ENCODE measurements at regions not wholly inside any gene's neighbourhood (a gene's known extent, or its start where the extent isn't known, plus 50 kb on each side); places are given as distances from the start of the nearest gene placed in this dataset.

DNA sequence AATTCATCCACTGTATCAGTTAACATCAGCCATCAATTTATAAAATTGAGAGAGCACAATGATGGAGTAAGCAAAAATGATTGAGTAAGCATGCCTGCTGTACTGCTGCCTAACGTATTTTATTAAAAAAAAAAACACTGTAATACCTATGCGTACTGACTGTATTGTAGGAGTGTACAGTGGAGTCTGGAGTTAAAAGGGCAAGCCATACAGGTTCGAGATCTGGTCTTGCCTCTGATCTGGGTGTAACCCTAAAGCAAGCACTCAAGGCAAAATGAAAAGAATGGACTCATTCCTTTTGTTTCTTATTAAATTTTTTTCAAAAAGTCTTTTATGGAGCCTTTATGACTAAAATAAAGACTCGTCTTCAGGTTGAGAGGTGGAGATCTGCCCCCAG, 894.2 kb upstream of the INTU start:
- ATAC-seq (ENCODE audit: low FRiP score) (no peak), DNase-seq (ENCODE audit: low spot score) (no peak)
- TF ChIP-seq, protein P1, sequence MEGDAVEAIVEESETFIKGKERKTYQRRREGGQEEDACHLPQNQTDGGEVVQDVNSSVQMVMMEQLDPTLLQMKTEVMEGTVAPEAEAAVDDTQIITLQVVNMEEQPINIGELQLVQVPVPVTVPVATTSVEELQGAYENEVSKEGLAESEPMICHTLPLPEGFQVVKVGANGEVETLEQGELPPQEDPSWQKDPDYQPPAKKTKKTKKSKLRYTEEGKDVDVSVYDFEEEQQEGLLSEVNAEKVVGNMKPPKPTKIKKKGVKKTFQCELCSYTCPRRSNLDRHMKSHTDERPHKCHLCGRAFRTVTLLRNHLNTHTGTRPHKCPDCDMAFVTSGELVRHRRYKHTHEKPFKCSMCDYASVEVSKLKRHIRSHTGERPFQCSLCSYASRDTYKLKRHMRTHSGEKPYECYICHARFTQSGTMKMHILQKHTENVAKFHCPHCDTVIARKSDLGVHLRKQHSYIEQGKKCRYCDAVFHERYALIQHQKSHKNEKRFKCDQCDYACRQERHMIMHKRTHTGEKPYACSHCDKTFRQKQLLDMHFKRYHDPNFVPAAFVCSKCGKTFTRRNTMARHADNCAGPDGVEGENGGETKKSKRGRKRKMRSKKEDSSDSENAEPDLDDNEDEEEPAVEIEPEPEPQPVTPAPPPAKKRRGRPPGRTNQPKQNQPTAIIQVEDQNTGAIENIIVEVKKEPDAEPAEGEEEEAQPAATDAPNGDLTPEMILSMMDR (IDR thresholded peaks at IDR 0.05), result no peak

DNA sequence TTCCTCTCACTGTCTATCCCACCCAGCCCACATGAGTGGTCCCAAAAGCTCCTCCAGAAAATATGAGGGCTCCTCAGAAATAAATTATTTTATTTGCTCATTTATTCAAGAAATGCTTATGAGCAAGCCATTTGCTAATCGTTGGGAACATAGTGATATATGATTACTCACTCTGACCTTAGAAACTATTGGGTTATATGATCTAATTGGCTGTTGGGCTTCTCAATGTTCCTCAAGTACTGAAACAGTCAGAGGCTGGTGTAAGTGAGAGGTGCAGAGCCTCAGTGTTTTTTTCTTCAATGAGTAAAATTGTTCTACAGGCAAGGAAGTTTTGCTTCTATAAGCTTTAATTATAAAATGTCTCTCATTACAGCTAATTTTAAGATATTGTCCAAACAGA, 893.8 kb upstream of the INTU start:
- ATAC-seq (ENCODE audit: low FRiP score) (no peak), DNase-seq (ENCODE audit: low spot score) (no peak)
- TF ChIP-seq, protein P1 (IDR thresholded peaks at IDR 0.05), result no peak

DNA sequence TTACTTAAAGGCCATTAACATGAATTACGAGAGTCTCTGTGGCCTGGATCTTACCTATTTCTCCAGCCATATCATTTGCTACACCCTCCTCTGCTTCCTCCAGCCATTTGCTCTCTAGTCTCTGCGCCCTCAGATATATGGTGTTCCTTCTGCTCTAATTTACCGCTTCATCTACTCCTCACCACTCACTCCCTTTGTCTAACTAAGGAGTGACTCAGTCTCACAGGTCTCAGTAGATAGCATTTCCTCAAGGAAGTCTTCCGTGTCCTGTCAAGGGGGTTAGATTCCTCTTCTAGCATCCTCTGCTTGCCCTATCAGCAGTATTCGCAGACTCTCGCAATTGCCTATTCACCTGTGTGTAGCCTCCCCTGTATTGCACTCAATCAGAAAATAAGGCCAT, 892.1 kb upstream of the INTU start:
- DNase-seq (ENCODE audit: low spot score) (no peak), ATAC-seq (ENCODE audit: low FRiP score) (no peak)
- TF ChIP-seq, protein P1 (IDR thresholded peaks at IDR 0.05), result no peak

DNA sequence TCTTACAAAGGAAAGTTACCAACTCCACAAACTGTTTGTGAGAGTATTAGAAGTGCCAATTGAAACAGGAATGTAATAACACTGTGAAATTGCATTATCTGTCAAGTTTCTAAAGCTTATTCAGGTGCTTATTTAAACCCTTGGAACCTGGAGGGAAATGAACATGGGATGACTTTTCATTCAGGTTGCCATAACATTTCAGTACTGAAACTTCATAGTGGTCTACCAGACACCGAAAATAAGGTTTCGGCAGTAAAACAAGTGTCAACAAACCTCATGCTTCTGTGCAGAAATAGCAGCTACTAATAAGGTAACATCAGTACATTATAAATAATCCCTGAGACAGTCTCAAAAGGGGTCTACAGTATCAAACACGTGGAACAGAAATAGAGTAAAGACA, 890.7 kb upstream of the INTU start:
- TF ChIP-seq, protein P1 (IDR thresholded peaks at IDR 0.05), result no peak
- no peak for DNase-seq (ENCODE audit: low spot score)
- no peak for ATAC-seq (ENCODE audit: low FRiP score)

DNA sequence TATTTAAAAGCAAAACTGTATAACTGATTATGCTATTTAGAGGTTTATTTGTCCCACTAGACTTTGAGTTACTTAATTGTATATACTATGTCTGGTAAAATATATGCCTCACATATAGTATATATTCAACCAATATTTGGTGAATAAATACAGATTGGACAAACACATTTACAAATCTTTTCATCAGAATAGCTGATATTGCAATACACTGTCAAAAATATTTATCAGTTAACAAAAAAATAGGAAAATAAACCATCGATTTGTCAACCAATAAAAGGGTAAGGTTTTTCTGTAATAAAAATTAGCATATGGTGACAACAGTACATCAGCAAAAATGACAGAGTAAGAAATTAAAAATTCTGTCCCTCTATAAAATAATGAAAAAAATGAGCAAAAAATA, 889.9 kb upstream of the INTU start:
- TF ChIP-seq, protein P1 (IDR thresholded peaks at IDR 0.05), result no peak
- DNase-seq (ENCODE audit: low spot score), result no peak
- no peak for ATAC-seq (ENCODE audit: low FRiP score)

DNA sequence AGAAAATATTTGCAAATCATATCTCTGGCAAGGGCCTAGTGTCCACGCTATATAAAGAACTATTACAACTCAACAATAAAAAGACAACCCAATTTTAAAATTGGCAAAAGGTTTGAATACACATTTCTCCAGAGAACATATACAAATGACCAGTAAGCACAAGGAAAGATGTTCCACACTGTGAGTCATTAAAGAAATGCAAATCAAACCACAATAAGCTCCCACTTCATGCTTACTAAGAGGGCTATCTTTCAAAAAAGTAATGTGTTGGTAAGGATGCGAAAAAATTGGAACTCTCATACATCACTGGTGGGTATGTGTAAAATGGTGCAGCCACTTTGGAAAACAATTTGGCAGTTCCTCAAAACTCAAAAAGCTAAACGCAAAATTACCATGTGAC, 884.0 kb upstream of the INTU start:
- TF ChIP-seq, protein P1 (IDR thresholded peaks at IDR 0.05), result no peak
- no peak for DNase-seq (ENCODE audit: low spot score)
- no peak for ATAC-seq (ENCODE audit: low FRiP score)

DNA sequence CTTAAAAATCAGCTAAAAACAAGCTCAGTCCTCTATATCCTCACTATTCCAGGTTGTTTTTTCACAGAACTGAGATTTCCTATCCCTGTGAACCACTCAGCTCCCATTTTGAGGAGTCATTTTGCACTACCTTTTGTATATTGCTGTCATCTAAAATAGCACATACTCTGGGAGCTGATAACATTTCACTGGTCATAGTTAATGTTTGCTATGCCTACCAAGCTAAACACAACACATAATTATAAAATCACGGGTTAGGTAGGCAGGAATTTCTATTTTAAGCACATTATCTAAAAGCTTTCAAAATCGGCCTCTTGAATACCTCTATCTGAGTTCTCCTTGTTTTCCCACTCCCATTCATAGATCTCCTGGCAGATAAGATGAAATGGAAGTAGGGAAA, 882.0 kb upstream of the INTU start:
- TF ChIP-seq, protein P1 (IDR thresholded peaks at IDR 0.05), result no peak
- ATAC-seq (ENCODE audit: low FRiP score) (no peak), DNase-seq (ENCODE audit: low spot score) (no peak)

Measured in omental fat pad (tissue), 3 donors.